HK-2 (cell line): ENCODE measurements at regions not wholly inside any gene's neighbourhood (a gene's known extent, or its start where the extent isn't known, plus 50 kb on each side); places are given as distances from the start of the nearest gene placed in this dataset.
A peak's percentile ranks its signal among the peaks of the same experiment; 100 is the strongest.

Experiments used
- DNase-seq: peaks from one replicate; pipeline ENCODE4 v3.0.0-alpha.2; 2018; ENCODE audit not compliant: unreplicated experiment

DNA sequence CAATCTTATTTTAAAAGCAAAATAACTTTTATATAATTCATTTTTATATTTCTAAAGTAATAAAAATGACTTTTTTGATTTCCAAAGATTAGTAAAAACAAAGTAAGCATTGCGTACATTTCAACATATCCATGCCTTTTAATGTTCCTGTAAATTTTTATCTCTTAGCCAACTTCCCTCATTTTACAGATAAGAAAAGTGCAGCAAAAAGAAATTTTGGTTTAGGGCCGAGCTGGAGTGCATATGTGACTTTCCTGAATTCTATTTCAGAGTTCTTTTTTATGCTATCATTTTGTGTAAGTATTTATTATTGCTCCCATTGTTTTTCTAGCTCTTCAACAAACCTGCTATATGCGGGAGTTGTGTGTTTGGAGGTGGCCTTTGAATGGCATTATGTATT, 195.3 kb downstream of the NHLRC3 start:
- no peak for DNase-seq

GRCh38 chr13:39244561-39245230, 206.4 kb downstream of the NHLRC3 start:
- no peak for DNase-seq

DNA sequence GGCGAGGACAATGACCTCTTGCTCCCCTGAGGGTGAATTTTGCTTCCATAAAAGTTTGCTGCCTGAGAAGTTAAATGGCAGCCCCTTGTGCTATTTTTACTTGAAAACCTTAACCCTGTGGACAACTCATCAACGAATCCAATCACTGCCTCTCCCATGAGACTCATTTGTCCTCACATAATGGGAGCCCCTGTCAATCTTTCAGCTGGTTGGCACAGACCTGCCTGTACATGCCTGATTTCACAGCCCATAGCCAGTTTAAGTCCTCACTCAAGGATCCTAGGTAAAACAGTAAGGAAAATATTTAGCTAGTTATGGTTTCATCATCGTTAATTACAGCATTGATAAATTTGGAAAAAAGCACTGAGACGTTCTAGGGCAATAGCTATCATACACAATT, 207.4 kb downstream of the NHLRC3 start:
- no peak for DNase-seq

GRCh38 chr13:39249982-39250381, 211.7 kb downstream of the NHLRC3 start:
- no peak for DNase-seq

DNA sequence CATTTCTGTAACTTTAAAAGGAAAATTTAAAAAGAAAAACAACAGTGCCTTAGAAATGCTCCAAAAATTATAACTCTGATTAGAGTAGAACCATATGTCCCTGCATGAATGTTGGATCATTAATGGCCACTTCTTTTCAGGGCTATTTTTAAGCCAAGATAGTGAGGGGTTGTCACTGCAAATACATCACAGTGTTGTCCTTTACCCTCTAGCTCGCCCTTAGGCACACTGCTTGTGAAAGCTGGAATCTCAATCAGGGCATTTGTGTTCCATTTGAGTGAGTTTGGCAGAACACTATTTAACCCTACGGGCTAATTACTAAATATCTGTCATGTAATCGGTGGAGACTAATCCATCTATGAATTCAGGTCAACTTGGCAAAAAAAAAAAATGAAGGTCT, 212.2 kb downstream of the NHLRC3 start:
- no peak for DNase-seq

DNA sequence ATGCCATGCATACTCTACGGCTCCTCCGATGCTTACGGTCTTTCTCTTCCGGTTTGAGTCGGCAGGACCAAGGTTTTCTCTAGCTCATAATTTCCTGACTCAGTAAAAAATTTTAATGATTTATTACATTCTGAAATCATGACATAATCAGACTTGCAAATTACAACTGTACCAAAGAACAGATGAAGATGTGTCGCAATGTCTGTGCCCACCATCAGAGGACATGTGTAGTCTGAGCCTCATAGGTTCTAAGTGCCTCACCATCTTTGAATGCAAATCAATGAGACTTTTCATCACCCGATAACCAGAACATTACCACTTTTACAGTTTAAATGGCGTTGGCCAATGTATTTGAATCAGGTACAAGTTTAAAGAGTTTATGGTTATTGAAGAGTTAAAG, 213.1 kb downstream of the NHLRC3 start:
- no peak for DNase-seq

GRCh38 chr13:39253774-39254173, 215.5 kb downstream of the NHLRC3 start:
- no peak for DNase-seq

- no peak for DNase-seq
Measured at GRCh38 chr13:39254601-39255000, 216.3 kb downstream of the NHLRC3 start.

GRCh38 chr13:39257642-39258041, 219.4 kb downstream of the NHLRC3 start:
- no peak for DNase-seq

GRCh38 chr13:39259371-39260140, 221.3 kb downstream of the NHLRC3 start:
- no peak for DNase-seq

- DNase-seq, result peak; percentile 13
Measured at GRCh38 chr13:39263033-39263432, 224.8 kb downstream of the NHLRC3 start.

GRCh38 chr13:39263531-39263930, 225.3 kb downstream of the NHLRC3 start:
- DNase-seq, result no peak

GRCh38 chr13:39266426-39266825, 228.2 kb downstream of the NHLRC3 start:
- no peak for DNase-seq

DNA sequence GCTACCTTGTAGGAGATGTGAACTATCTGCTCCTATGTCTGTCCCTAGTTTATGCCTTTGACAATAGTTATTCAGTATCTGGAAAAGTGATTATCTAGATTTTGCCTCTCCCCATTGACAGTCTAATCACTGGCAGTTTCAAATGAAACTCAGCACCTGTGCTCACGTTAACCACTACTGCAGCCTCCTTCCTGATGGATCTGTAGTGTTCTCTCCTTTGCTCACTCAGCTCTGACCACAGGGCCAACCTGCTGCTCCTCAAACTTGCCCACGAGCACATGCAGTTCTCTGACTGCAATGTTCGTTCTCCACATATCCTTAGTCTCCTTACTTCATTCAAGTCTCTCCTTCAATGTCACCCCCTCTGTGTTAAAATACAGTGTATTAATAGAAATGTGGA, 230.1 kb downstream of the NHLRC3 start:
- no peak for DNase-seq

DNA sequence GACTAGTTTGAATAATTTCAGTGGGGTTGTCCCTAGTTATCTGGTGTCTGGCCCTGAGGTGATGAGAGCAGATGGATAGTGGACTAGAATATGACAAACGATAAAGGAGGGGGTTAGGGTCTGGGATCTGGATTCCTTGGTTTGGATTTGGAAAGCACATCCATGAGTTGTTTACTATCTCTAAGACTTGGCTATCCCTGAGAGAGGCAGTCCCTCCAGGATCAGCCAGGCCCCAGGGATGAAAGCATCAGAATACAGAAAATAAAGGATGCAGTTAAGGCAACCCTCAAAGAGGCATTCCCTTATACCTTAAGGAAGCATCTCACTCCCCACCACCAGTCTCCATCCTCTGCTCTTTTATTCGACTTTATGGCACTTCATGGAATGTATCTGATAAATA, 230.7 kb downstream of the NHLRC3 start:
- no peak for DNase-seq

DNA sequence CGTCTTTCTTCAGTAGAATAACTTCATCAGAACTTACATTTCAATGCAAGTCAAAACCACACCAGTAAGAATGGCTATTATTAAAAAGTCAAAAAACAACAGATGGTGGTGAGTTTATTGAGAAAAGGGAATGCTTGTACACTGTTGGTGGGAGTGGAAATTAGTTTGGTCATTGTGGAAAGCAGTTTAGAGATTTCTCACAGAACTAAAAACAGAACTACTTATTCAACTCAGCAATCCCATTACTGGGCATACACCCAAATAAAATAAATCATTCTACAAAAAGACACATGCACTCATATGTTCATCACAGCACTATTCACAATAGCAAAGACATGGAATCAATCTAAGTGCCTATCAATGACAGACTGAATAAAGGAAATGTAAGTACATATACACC, 231.2 kb downstream of the NHLRC3 start:
- no peak for DNase-seq

DNA sequence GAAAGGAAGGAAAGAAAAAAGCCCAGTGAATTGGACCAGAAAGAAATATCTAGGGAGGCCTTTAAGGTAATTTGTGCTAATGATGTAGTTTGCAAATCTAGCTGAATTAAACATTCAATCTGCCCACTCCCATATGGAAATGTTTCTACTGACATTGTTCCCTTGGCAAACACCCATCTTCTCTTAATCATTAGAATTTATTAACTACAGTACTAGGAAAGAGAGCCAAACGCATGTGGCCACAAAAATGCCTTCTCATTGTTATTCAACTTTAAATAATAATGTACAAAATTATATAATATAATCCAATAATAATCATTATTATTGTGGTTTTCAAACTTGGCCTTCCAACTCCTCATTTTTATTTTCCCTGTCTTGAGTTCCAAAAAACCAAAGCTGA, 234.7 kb downstream of the NHLRC3 start:
- DNase-seq, result no peak

DNA sequence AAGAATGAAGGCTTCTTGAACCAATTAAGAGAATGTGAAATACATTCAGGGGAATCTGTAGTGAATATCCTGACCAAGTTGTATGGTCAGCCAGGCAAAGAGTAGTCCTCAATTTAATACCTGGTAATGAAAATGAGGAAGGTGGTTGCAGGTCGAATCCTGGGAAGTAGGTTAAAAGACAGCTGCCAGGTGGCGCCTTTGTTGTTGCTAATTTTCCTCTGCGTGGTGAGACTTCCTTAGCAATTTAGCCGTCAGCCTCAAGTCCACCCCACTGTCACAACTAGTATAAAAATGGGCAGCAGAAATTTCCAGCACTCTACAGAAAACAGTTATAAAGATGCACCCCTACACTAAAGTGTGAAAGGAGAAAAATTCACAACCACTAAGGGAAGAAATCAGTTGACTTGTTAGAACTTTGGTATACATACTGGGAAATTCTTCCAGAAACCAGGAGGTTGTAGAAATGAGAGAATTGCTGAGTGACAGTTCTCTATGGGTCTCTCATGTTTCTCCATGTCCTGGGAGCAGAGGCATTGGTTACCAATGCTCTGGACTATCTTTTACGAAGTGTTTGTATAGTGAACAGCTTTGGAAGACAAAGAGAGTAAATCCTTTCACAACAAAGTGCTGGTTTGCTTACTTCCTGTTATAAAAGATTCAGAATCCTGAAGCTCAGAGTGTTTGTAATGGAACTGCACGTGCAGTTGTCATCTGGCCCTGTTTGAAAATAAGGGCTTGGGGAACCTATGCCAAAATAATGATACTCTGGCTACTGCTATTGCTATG, 235.9 kb downstream of the NHLRC3 start:
- no peak for DNase-seq

- DNase-seq, result no peak
Measured at GRCh38 chr13:39274739-39275325, 236.6 kb downstream of the NHLRC3 start.

- DNase-seq, result no peak
Measured at GRCh38 chr13:39279077-39279476, 240.8 kb downstream of the NHLRC3 start.

GRCh38 chr13:39281539-39282150, 243.4 kb downstream of the NHLRC3 start:
- no peak for DNase-seq

DNA sequence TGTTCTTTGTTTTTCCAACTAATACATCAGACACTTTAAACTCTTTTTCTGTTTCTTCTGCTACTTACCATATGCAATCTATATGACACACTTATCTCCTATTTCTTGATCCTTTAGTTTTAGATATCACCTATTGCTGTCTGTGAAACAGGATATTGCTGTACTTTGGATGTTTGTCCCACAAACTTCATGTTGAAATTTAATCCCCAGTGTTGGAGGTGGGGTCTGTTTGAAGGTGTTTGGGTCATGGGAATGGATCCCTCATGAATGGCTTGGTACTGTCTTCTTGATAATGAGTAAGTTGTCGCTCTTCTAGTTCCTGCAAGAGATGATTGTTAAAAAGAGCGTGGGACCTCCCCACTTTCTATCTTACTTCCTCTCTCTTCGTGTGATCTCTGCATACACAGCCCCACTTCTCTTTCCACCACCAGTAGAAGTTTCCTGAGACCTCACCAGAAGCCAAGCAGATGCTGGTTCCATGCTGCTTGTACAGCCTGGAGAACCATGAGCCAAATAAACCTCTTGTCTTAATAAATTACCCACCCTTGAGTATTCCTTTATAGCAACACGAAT, 244.2 kb downstream of the NHLRC3 start:
- no peak for DNase-seq
